ENCODE measurements at regions not wholly inside any gene's neighbourhood (a gene's known extent, or its start where the extent isn't known, plus 50 kb on each side); places are given as distances from the start of the nearest gene placed in this dataset.
"Not testable (repeated sequence)": the region's sequence is repeated elsewhere in the genome, so short reads cannot be mapped to it uniquely, and the experiment has no call there.

GRCh38 chr10:33468006-33468405, 133.5 kb upstream of the NRP1 start:
- DNase-seq (ENCODE audit: low read depth), result not testable (repeated sequence)

GRCh38 chr10:33465747-33466146, 131.3 kb upstream of the NRP1 start:
- no peak for DNase-seq (ENCODE audit: low read depth)

- no peak for DNase-seq (ENCODE audit: low read depth)
These were observed 128.5 kb upstream of the NRP1 start for GRCh38 chr10:33463011-33463410.

- no peak for DNase-seq (ENCODE audit: low read depth)
These were observed 126.8 kb upstream of the NRP1 start for GRCh38 chr10:33461295-33461640.

- DNase-seq (ENCODE audit: low read depth), result peak; percentile 60
These were observed 126.2 kb upstream of the NRP1 start for GRCh38 chr10:33460505-33461294.

- DNase-seq (ENCODE audit: low read depth), result no peak
These were observed 125.1 kb upstream of the NRP1 start for GRCh38 chr10:33459602-33460001.

GRCh38 chr10:33455029-33455428, 120.6 kb upstream of the NRP1 start:
- no peak for DNase-seq (ENCODE audit: low read depth)

- no peak for DNase-seq (ENCODE audit: low read depth)
These were observed 120.1 kb upstream of the NRP1 start for GRCh38 chr10:33454554-33454953.

- peak; percentile 58 for DNase-seq (ENCODE audit: low read depth)
These were observed 118.9 kb upstream of the NRP1 start for GRCh38 chr10:33453081-33454025.

GRCh38 chr10:33448421-33449140, 114.1 kb upstream of the NRP1 start:
- DNase-seq (ENCODE audit: low read depth), result no peak

- DNase-seq (ENCODE audit: low read depth), result no peak
These were observed 107.1 kb upstream of the NRP1 start for GRCh38 chr10:33441561-33441960.

GRCh38 chr10:33434933-33435332, 100.5 kb upstream of the NRP1 start:
- DNase-seq (ENCODE audit: low read depth), result no peak

GRCh38 chr10:33428682-33429081, 94.2 kb upstream of the NRP1 start:
- DNase-seq (ENCODE audit: low read depth), result no peak

- no peak for DNase-seq (ENCODE audit: low read depth)
These were observed 88.7 kb upstream of the NRP1 start for GRCh38 chr10:33423154-33423529.

- no peak for DNase-seq (ENCODE audit: low read depth)
These were observed 88.1 kb upstream of the NRP1 start for GRCh38 chr10:33422471-33423153.

- peak; percentile 82 for DNase-seq (ENCODE audit: low read depth)
These were observed 87.5 kb upstream of the NRP1 start for GRCh38 chr10:33421789-33422462.

GRCh38 chr10:33419311-33419710, 84.8 kb upstream of the NRP1 start:
- no peak for DNase-seq (ENCODE audit: low read depth)

GRCh38 chr10:33418301-33418700, 83.8 kb upstream of the NRP1 start:
- no peak for DNase-seq (ENCODE audit: low read depth)

- no peak for DNase-seq (ENCODE audit: low read depth)
These were observed 82.2 kb upstream of the NRP1 start for GRCh38 chr10:33416691-33417090.

- DNase-seq (ENCODE audit: low read depth), result no peak
These were observed 81.7 kb upstream of the NRP1 start for GRCh38 chr10:33416209-33416608.

- no peak for DNase-seq (ENCODE audit: low read depth)
These were observed 80.4 kb upstream of the NRP1 start for GRCh38 chr10:33414841-33415240.

Measured in GM04504 (cell line).